ACC112 (cell line): ENCODE measurements at regions not wholly inside any gene's neighbourhood (a gene's known extent, or its start where the extent isn't known, plus 50 kb on each side); places are given as distances from the start of the nearest gene placed in this dataset.
A peak's percentile ranks its signal among the peaks of the same experiment; 100 is the strongest.

ENCODE experiments used
- H2AFZ ChIP-seq: fragments of 200-600 bp; sonication (generic); one replicate; pipeline ENCODE4 v1.6.0; 2017; ENCODE audit warnings: antibody characterized with exemption, low read length; ENCODE audit not compliant: unreplicated experiment
- H3K27ac ChIP-seq: fragments of 200-600 bp; sonication (generic); 2 replicates; pipeline ENCODE4 v1.5.1; 2014; ENCODE audit warnings: low read depth, mild to moderate bottlenecking, antibody characterized with exemption, low read length, moderate library complexity
- H3K27me3 ChIP-seq: fragments of 200-600 bp; sonication (generic); 2 replicates; pipeline ENCODE4 v1.6.1; 2014; ENCODE audit warnings: mild to moderate bottlenecking, antibody characterized with exemption, low read length, moderate library complexity, mixed read lengths; ENCODE audit not compliant: insufficient read depth
- H3K36me3 ChIP-seq: fragments of 200-600 bp; sonication (generic); 2 replicates; pipeline ENCODE4 v1.6.1; 2016; ENCODE audit warnings: mild to moderate bottlenecking, antibody characterized with exemption, low read length, moderate library complexity, mixed read lengths; ENCODE audit not compliant: insufficient read depth
- H3K4me1 ChIP-seq: fragments of 200-600 bp; sonication (generic); one replicate; pipeline ENCODE4 v1.6.1; 2016; ENCODE audit warnings: low read length, mixed read lengths; ENCODE audit not compliant: insufficient read depth, unreplicated experiment, control insufficient read depth
- H3K4me3 ChIP-seq: fragments of 200-600 bp; sonication (generic); 2 replicates; pipeline ENCODE4 v1.5.1; 2014; ENCODE audit warnings: mild to moderate bottlenecking, low read depth, low read length
- H3K79me2 ChIP-seq: fragments of 200-600 bp; sonication (generic); one replicate; pipeline ENCODE4 v1.6.0; 2016; ENCODE audit warnings: low read length; ENCODE audit not compliant: control insufficient read depth, unreplicated experiment, insufficient read depth

DNA sequence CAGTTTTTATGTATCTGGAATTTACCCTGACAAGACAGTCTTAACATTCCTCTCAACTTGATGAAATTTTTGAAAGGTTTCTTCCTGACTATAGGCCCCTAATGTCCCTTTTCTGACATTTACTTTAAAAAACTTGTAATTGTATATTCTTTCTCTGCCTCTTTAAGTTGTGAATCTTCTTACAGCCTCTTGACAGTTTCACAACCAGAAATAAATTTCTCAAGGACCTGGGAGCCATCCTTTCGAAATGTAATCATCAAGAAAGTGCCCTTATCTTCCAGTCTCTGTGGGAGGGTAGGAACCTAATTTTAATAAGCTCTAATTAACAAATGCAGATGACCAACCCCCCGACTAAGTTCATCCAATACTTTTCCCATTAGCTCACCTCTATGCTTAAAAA is 403.6 kb upstream of the GJE1 start:
- Histone ChIP-seq H3K36me3 (no peaks in the 10 kb centered on the region), H2AFZ (peak overlapping the region; percentile 89), H3K4me3 (no peak overlapping the region), H3K27ac (no peak overlapping the region), H3K4me1 (peaks cover 14% of the 10 kb centered on the region), H3K79me2 (no peaks in the 10 kb centered on the region), H3K27me3 (no peaks in the 10 kb centered on the region)

DNA sequence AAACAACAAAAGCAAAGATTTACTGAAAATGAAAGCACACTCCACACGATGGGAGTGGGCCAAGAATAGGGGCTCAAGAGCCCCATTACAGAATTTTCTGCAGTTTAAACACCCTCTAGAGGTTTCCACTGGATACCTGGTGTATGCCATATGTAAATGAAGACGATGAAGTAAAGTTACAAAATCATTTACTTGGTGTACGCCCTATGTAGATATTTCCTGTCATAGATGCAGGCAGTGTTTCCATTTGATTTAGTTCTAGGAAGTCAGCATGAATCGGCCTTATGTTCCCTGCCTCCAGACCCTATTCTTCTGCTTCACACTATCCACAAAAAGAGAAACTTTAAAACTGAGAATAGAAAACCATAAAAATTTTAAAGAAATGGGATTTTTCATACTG is 404.4 kb upstream of the GJE1 start:
- Histone ChIP-seq H3K27me3 (no peaks in the 10 kb centered on the region), H3K4me3 (peak overlapping the region; percentile 67), H3K4me1 (peaks cover 14% of the 10 kb centered on the region), H3K36me3 (no peaks in the 10 kb centered on the region), H3K27ac (no peak overlapping the region), H3K79me2 (no peaks in the 10 kb centered on the region), H2AFZ (peak overlapping the region; percentile 89)

DNA sequence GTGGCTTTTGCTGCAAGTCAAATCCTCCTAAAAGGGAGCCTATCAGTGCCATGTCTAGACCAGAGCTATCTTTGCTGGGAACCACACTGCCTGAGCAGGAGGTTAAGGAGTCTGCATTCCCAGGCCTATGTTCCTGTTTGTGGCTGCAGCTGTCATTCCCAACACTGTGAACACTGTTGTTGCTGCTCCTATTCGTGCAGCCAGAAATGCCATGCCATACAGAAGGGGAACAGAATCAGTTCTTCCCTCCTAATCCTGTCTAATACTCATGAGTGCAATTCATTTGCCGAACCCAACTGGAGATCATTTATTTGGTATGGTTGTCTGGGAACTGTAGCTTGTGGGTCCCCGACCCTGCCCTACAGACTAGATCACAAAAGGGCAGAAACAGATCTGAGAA is 406.5 kb upstream of the GJE1 start:
- Histone ChIP-seq H3K27me3 (no peaks in the 10 kb centered on the region), H3K4me1 (peaks cover 14% of the 10 kb centered on the region), H3K27ac (no peak overlapping the region), H3K36me3 (no peaks in the 10 kb centered on the region), H3K79me2 (no peaks in the 10 kb centered on the region), H3K4me3 (no peak overlapping the region), H2AFZ (peak overlapping the region; percentile 87)

DNA sequence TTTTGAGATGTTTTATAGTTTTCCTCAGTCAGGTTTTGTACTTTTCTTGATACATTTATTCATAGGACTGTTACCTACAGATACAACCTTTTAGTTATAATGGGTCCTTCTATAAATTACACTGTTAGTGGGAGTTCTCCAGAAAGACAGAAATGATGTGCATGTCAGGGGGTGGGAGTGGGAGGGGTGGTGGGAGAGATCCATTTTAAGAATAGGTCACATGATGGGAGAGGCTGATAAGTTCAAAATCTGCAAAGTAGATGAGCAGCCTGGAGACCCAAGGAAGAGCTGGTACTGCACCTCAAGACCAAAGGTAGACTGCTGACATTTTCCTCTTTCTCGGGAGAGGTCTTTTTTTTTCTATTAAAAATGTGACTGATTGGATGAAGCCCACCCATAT is 408.0 kb upstream of the GJE1 start:
- H3K27ac ChIP-seq = no peak overlapping the region
- no peak overlapping the region for H3K4me3 ChIP-seq
- H3K4me1 ChIP-seq = peaks cover 14% of the 10 kb centered on the region
- no peaks in the 10 kb centered on the region for H3K27me3 ChIP-seq
- H3K79me2 ChIP-seq = no peaks in the 10 kb centered on the region
- no peak overlapping the region for H2AFZ ChIP-seq
- no peaks in the 10 kb centered on the region for H3K36me3 ChIP-seq

DNA sequence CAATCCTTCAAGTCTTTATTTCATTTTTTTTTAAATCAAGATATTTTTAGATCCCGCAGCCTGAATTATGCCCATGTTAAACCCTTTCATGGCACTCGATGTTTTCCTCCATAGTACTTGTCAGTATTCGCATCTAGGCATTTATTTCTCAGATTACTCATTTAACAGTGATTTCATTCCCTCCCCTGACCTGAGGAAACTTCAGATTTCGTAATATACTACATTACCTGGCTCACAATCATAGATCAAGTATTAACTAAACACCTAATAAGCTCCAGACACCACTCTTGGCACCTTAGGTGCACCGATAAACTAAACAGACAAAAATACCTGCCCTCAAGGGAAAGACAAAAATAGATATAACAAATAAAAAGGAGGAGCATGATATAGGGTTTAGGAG is 413.2 kb upstream of the GJE1 start:
- Histone ChIP-seq H3K27ac (no peak overlapping the region), H3K36me3 (no peaks in the 10 kb centered on the region), H2AFZ (no peak overlapping the region), H3K79me2 (no peaks in the 10 kb centered on the region), H3K4me1 (no peaks in the 10 kb centered on the region), H3K27me3 (no peaks in the 10 kb centered on the region), H3K4me3 (no peak overlapping the region)

DNA sequence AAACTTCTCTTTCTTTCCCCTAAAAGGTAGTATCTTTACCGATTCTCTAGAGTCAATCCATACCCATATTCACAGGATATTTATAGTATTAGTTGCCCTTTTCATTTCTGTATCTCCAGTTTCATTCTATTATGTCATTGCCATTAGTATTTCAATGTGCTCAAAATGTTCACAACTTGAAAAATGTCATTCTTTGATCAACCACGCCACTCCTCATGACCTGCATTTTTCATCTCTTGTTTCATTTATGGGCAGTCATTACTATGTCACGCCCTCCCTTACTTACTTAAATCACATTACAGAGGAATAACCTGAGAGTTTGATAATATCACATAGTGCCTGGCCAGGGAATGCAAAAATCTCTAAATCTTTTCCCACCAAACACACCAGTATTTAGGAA is 427.3 kb upstream of the GJE1 start:
- no peaks in the 10 kb centered on the region for H3K79me2 ChIP-seq
- no peaks in the 10 kb centered on the region for H3K4me1 ChIP-seq
- no peak overlapping the region for H2AFZ ChIP-seq
- H3K36me3 ChIP-seq = no peaks in the 10 kb centered on the region
- H3K4me3 ChIP-seq = no peak overlapping the region
- no peak overlapping the region for H3K27ac ChIP-seq
- H3K27me3 ChIP-seq = no peaks in the 10 kb centered on the region

DNA sequence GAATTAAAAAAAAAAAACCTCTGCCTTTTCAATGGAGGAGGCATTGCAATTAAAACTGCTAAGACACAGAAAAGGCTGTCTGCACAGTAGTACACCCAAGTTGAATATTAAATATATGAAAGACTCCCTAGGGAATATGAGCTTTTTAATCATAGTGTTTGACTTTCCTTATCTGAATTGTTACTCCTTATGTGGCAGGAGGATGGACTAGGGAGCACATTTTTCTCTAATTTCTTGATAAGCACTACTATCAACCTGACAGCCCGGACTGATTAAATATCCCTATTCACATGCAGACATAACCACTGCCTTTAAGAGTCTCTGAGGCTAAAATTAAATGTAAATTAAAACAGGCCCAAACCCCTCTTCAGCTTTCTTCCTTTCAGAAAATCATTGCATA is 428.6 kb upstream of the GJE1 start:
- H3K79me2 ChIP-seq = no peaks in the 10 kb centered on the region
- H3K36me3 ChIP-seq = no peaks in the 10 kb centered on the region
- H3K4me3 ChIP-seq = no peak overlapping the region
- H3K27me3 ChIP-seq = no peaks in the 10 kb centered on the region
- no peaks in the 10 kb centered on the region for H3K4me1 ChIP-seq
- H3K27ac ChIP-seq = no peak overlapping the region
- no peak overlapping the region for H2AFZ ChIP-seq

DNA sequence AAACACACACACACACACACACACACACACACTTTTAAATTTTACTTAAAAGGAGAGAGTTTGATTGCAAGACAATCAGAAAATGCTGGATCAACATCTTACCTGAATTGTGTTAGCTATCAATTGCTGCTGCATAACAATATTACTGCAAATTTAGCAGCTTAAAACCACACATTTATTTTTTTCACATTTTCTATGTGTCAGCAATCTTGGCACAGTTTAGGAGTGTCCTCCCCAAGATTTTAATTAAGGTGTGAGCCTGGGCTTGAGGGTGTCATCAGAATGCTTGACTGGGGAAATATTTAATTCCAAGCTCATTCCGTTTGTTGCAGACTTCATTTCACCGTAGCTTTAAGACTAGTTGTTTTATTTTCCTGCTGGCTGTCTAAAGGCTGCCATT is 431.0 kb upstream of the GJE1 start:
- H3K27me3 ChIP-seq = no peaks in the 10 kb centered on the region
- no peaks in the 10 kb centered on the region for H3K79me2 ChIP-seq
- no peak overlapping the region for H3K27ac ChIP-seq
- H3K36me3 ChIP-seq = no peaks in the 10 kb centered on the region
- no peak overlapping the region for H3K4me3 ChIP-seq
- no peak overlapping the region for H2AFZ ChIP-seq
- no peaks in the 10 kb centered on the region for H3K4me1 ChIP-seq

DNA sequence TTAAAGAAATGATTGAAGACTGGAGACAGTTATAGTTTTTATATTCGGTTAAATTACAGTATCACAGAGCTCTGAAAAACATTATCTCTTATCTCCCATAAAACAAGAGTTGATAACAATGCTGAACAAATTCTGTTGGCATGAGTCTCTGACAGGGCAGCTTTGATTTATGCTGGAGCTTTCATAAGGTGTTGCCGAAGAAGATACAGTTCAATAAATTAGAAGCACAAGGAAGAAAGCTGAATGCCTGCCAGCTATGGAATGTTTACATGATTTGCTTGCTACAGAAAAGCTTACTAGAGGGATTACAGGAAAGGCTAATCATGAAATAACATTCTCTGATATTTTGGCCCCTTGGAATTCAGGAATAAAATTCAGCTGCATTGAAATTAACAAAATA is 431.9 kb upstream of the GJE1 start:
- H3K27ac ChIP-seq = no peak overlapping the region

DNA sequence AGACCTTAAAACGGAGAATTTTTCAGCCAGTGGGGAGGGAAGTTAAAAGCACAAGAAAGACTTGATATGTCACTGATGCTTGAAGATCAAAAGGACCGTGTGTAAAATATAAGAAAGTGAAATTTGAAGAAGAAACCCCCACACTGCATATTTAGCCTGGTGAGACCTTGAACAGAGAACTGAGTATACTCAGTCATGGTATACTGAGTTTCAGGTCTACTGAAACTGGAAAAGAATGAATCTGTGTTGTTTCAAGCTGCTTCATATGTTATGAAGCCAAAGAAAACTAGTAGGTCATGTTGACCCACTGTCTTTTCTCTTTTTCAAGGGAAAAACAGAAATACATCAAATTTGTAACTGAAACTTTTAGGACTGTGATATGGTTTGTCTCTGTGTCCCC is 443.8 kb upstream of the GJE1 start:
- H2AFZ ChIP-seq = no peak overlapping the region
- H3K36me3 ChIP-seq = no peaks in the 10 kb centered on the region
- no peaks in the 10 kb centered on the region for H3K4me1 ChIP-seq
- H3K4me3 ChIP-seq = no peak overlapping the region
- H3K27ac ChIP-seq = no peak overlapping the region
- no peaks in the 10 kb centered on the region for H3K79me2 ChIP-seq
- no peaks in the 10 kb centered on the region for H3K27me3 ChIP-seq

More for the DNA sequence above, 431.9 kb upstream of the GJE1 start:
- Histone ChIP-seq H3K36me3 (no peaks in the 10 kb centered on the region), H3K4me1 (no peaks in the 10 kb centered on the region), H2AFZ (peak overlapping the region; percentile 23), H3K4me3 (no peak overlapping the region), H3K79me2 (no peaks in the 10 kb centered on the region), H3K27me3 (no peaks in the 10 kb centered on the region)

DNA sequence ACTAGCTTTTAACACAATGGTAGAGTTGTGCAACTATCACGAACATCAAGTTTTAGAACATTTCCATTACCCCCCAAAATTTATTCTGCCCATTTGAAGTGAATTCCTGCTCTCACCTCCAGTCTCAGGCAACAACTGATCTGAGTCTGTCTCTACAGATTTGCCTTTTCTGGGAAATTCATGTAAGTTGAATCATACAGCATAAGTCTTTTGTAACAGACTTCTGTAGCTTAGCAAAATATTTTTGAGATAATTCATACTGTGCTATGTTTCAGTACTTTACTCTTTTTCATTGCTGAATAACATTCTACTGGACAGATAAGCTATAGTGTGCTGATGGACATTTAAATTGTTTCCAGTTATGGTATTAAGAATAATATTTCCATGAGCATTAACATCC is 447.3 kb upstream of the GJE1 start:
- no peaks in the 10 kb centered on the region for H3K36me3 ChIP-seq
- no peak overlapping the region for H3K4me3 ChIP-seq
- no peaks in the 10 kb centered on the region for H3K4me1 ChIP-seq
- H3K79me2 ChIP-seq = no peaks in the 10 kb centered on the region
- no peak overlapping the region for H3K27ac ChIP-seq
- H3K27me3 ChIP-seq = no peaks in the 10 kb centered on the region
- no peak overlapping the region for H2AFZ ChIP-seq

DNA sequence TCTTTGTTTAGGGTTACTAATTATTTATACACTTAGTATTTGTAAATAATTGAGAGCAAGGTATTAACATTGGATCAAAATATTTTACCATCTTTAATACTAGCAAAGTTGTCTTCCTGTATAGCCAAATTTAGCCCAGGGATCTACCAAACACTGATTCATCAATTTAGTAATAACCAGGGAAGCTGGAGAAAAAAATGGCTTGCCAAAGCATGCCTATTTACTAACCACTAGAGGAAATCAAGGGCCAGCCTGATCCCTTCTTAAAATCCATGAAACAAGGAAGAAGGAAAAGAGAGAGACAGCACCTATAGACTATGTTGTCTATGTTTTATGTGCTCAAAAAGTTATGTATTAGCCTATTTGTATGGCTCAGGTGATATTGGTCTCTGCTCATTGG is 450.3 kb upstream of the GJE1 start:
- Histone ChIP-seq H3K27me3 (no peaks in the 10 kb centered on the region), H3K4me1 (no peaks in the 10 kb centered on the region), H3K79me2 (no peaks in the 10 kb centered on the region), H3K36me3 (no peaks in the 10 kb centered on the region), H2AFZ (peak overlapping the region; percentile 18), H3K27ac (no peak overlapping the region), H3K4me3 (no peak overlapping the region)
